GM18499 (cell line): ENCODE measurements at regions not wholly inside any gene's neighbourhood (a gene's known extent, or its start where the extent isn't known, plus 50 kb on each side); places are given as distances from the start of the nearest gene placed in this dataset.

Experiments used
- ATAC-seq: cut with Tn5 transposase; IDR thresholded peaks from one replicate; pipeline ENCODE4 v1.9.1; 2021; ENCODE audit warnings: moderate number of reproducible peaks; ENCODE audit not compliant: insufficient read depth, unreplicated experiment

- ATAC-seq, result no peak
These were observed 454.0 kb upstream of the TBX3 start for GRCh38 chr12:115137812-115138521.

GRCh38 chr12:115135800-115136211 is 451.8 kb upstream of the TBX3 start:
- no peak for ATAC-seq

GRCh38 chr12:115134298-115134697 is 450.3 kb upstream of the TBX3 start:
- no peak for ATAC-seq

- no peak for ATAC-seq
These were observed 448.9 kb upstream of the TBX3 start for GRCh38 chr12:115132905-115133304.

GRCh38 chr12:115132145-115132544 is 448.2 kb upstream of the TBX3 start:
- ATAC-seq, result no peak

GRCh38 chr12:115129727-115130126 is 445.8 kb upstream of the TBX3 start:
- ATAC-seq, result no peak

GRCh38 chr12:115121053-115121452 is 437.1 kb upstream of the TBX3 start:
- ATAC-seq, result no peak

GRCh38 chr12:115118177-115118724 is 434.3 kb upstream of the TBX3 start:
- no peak for ATAC-seq

- no peak for ATAC-seq
These were observed 430.2 kb upstream of the TBX3 start for GRCh38 chr12:115114140-115114539.

- no peak for ATAC-seq
These were observed 425.9 kb upstream of the TBX3 start for GRCh38 chr12:115109863-115110262.

- no peak for ATAC-seq
These were observed 424.4 kb upstream of the TBX3 start for GRCh38 chr12:115108129-115109100.

- ATAC-seq, result no peak
These were observed 420.2 kb upstream of the TBX3 start for GRCh38 chr12:115103884-115104883.

- ATAC-seq, result no peak
These were observed 418.5 kb upstream of the TBX3 start for GRCh38 chr12:115102450-115102849.

GRCh38 chr12:115101520-115101919 is 417.5 kb upstream of the TBX3 start:
- no peak for ATAC-seq

- ATAC-seq, result no peak
These were observed 413.4 kb upstream of the TBX3 start for GRCh38 chr12:115097416-115097815.

GRCh38 chr12:115096588-115097397 is 412.8 kb upstream of the TBX3 start:
- no peak for ATAC-seq

- ATAC-seq, result no peak
These were observed 411.2 kb upstream of the TBX3 start for GRCh38 chr12:115095073-115095748.

- no peak for ATAC-seq
These were observed 410.3 kb upstream of the TBX3 start for GRCh38 chr12:115094163-115094816.
